ENCODE measurements at regions not wholly inside any gene's neighbourhood (a gene's known extent, or its start where the extent isn't known, plus 50 kb on each side); places are given as distances from the start of the nearest gene placed in this dataset.

DNA sequence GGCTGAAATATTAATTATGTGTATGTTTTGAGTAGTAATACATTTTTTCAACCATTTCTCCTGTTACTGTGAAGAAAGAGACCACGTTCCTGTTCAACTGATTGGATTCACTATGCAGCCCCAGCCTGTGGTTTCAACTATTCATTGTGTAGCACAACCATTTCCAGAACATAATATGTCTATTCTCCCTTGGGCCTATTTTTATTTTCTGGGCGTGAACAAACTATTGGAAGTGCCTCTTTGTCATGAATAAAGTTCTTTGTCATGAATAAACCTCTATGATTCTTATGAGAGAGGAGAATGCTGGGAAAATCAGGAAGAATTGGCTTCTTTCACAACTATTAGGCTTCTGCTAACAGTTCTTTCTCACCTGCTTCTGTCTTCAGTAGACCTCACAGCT is 152.4 kb downstream of the GNAT3 start:
- Histone ChIP-seq H3K4me2 (ENCODE audit: low read depth, low read length, poor library complexity, severe bottlenecking) (no peak overlapping the region), H3K4me1 (ENCODE audit: low read length) (no peaks in the 10 kb centered on the region), H3K9ac (ENCODE audit: low read length) (no peak overlapping the region), H3K79me2 (ENCODE audit: low read length) (no peaks in the 10 kb centered on the region), H3K9me2 (replicated peaks; ENCODE audit: insufficient read depth, low read length) (no peaks in the 10 kb centered on the region), H2AFZ (ENCODE audit: low read length) (no peak overlapping the region), H4K20me1 (ENCODE audit: insufficient read depth, low read depth, low read length) (no peaks in the 10 kb centered on the region), H3K27ac (ENCODE audit: low read length) (no peak overlapping the region), H3K4me3 (ENCODE audit: low read length) (no peak overlapping the region), H3K9me3 (ENCODE audit: low read length) (peaks cover 35% of the 10 kb centered on the region), H3K27me3 (ENCODE audit: low read length) (no peaks in the 10 kb centered on the region), H3K36me3 (ENCODE audit: insufficient read depth, low read length) (no peaks in the 10 kb centered on the region)
- no peak for DNase-seq

DNA sequence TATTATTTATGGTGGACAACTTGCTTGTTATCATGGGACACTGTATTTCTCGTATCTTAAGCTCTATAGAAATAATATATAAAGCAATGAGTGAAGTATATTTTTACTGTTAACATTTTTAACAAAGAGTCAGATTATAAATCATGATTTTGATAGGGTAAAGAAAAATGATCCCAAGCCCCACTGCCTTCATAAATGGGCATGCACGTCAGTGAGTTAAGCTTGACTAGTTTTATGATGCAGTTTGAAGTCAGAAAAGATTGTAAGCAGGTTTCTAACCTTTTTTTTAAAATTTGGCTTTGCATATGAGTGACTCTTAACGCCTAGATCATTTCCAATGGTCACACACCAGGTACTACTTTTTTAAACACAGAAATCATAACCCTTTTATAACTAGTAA is 152.8 kb downstream of the GNAT3 start:
- no peak for DNase-seq
- no peaks in the 10 kb centered on the region for H3K36me3 ChIP-seq (ENCODE audit: insufficient read depth, low read length)
- no peak overlapping the region for H3K4me3 ChIP-seq (ENCODE audit: low read length)
- no peak overlapping the region for H3K4me2 ChIP-seq (ENCODE audit: low read depth, low read length, poor library complexity, severe bottlenecking)
- no peaks in the 10 kb centered on the region for H3K9me2 ChIP-seq (replicated peaks; ENCODE audit: insufficient read depth, low read length)
- H3K79me2 ChIP-seq (ENCODE audit: low read length): no peaks in the 10 kb centered on the region
- H3K9ac ChIP-seq (ENCODE audit: low read length): no peak overlapping the region
- H3K9me3 ChIP-seq (ENCODE audit: low read length): peaks cover 34% of the 10 kb centered on the region
- no peaks in the 10 kb centered on the region for H4K20me1 ChIP-seq (ENCODE audit: insufficient read depth, low read depth, low read length)
- no peaks in the 10 kb centered on the region for H3K4me1 ChIP-seq (ENCODE audit: low read length)
- H3K27me3 ChIP-seq (ENCODE audit: low read length): no peaks in the 10 kb centered on the region
- H3K27ac ChIP-seq (ENCODE audit: low read length): no peak overlapping the region
- no peak overlapping the region for H2AFZ ChIP-seq (ENCODE audit: low read length)

DNA sequence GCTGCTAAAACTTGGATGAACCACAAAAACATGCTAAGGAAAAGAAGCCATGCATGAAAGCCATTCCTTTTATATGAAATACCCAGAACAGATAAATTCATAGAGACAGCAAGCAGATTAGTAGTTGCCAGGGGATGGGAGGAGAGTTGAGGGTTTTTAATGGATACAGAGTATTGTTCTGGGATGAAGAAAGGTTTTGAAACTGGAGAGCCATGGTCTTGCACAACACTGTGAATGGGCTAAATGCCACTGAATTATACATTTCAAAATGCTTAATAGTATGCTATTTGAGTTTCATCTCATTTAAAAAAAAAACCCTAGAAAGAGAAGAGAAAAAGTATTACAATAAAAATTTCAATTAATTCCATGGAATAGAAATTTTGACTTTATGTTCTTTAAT is 154.3 kb downstream of the GNAT3 start:
- Histone ChIP-seq H3K4me3 (ENCODE audit: low read length) (no peak overlapping the region), H3K36me3 (ENCODE audit: insufficient read depth, low read length) (no peaks in the 10 kb centered on the region), H3K9me2 (replicated peaks; ENCODE audit: insufficient read depth, low read length) (no peaks in the 10 kb centered on the region), H3K79me2 (ENCODE audit: low read length) (no peaks in the 10 kb centered on the region), H4K20me1 (ENCODE audit: insufficient read depth, low read depth, low read length) (no peaks in the 10 kb centered on the region), H3K27ac (ENCODE audit: low read length) (no peak overlapping the region), H3K4me2 (ENCODE audit: low read depth, low read length, poor library complexity, severe bottlenecking) (no peak overlapping the region), H3K9me3 (ENCODE audit: low read length) (peaks cover 42% of the 10 kb centered on the region), H2AFZ (ENCODE audit: low read length) (no peak overlapping the region), H3K4me1 (ENCODE audit: low read length) (no peaks in the 10 kb centered on the region), H3K9ac (ENCODE audit: low read length) (no peak overlapping the region), H3K27me3 (ENCODE audit: low read length) (no peaks in the 10 kb centered on the region)
- no peak for DNase-seq

DNA sequence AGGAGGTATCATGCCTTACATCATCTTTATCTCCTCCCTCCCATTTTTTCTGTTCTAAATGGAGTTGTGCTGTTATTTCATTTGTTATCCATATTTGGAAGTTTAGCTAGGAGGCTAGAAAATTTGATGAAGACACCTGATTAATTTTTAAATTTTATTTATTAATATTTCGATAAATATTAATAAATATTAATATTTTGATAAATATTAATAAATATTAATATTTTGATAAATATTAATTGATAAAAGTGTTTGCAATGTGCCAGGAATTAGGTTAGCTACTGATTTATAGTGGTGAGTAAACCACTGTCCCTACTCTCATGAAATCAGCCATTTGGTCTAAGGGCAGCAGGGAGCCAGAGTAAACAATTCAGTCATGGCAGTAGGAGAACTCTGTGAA is 161.4 kb downstream of the GNAT3 start:
- H2AFZ ChIP-seq (ENCODE audit: low read length): no peak overlapping the region
- peaks cover 25% of the 10 kb centered on the region for H3K9me3 ChIP-seq (ENCODE audit: low read length)
- no peaks in the 10 kb centered on the region for H3K79me2 ChIP-seq (ENCODE audit: low read length)
- no peaks in the 10 kb centered on the region for H3K27me3 ChIP-seq (ENCODE audit: low read length)
- DNase-seq: no peak
- no peak overlapping the region for H3K27ac ChIP-seq (ENCODE audit: low read length)
- H3K9me2 ChIP-seq (replicated peaks; ENCODE audit: insufficient read depth, low read length): no peaks in the 10 kb centered on the region
- H3K4me2 ChIP-seq (ENCODE audit: low read depth, low read length, poor library complexity, severe bottlenecking): no peak overlapping the region
- H3K4me1 ChIP-seq (ENCODE audit: low read length): no peaks in the 10 kb centered on the region
- no peaks in the 10 kb centered on the region for H3K36me3 ChIP-seq (ENCODE audit: insufficient read depth, low read length)
- H3K4me3 ChIP-seq (ENCODE audit: low read length): no peak overlapping the region
- H3K9ac ChIP-seq (ENCODE audit: low read length): no peak overlapping the region
- no peaks in the 10 kb centered on the region for H4K20me1 ChIP-seq (ENCODE audit: insufficient read depth, low read depth, low read length)

DNA sequence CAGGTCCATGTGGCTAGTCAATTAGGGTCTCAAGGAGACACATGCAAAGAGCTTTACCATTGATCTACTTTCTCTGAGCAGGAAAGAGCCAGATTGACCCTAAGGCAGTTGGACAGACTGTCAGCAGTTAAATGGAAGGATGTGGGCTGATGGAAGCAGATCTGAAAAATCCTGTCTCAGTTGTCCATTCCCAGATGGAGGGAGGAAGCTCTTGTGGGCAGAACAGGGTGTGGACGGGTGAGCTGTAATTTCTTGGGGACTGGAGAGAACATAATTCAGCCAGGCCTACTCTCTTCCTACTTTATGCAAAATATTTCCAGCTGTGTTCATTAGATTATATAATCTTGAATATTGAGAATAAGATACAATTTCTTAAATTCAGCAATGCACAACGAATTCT is 163.6 kb downstream of the GNAT3 start:
- H3K27ac ChIP-seq (ENCODE audit: low read length): no peak overlapping the region
- DNase-seq: no peak
- no peaks in the 10 kb centered on the region for H3K79me2 ChIP-seq (ENCODE audit: low read length)
- peaks cover 20% of the 10 kb centered on the region for H3K9me3 ChIP-seq (ENCODE audit: low read length)
- H3K27me3 ChIP-seq (ENCODE audit: low read length): no peaks in the 10 kb centered on the region
- H3K9me2 ChIP-seq (replicated peaks; ENCODE audit: insufficient read depth, low read length): no peaks in the 10 kb centered on the region
- no peaks in the 10 kb centered on the region for H3K4me1 ChIP-seq (ENCODE audit: low read length)
- H3K9ac ChIP-seq (ENCODE audit: low read length): no peak overlapping the region
- no peaks in the 10 kb centered on the region for H4K20me1 ChIP-seq (ENCODE audit: insufficient read depth, low read depth, low read length)
- no peak overlapping the region for H3K4me3 ChIP-seq (ENCODE audit: low read length)
- H3K36me3 ChIP-seq (ENCODE audit: insufficient read depth, low read length): no peaks in the 10 kb centered on the region
- H2AFZ ChIP-seq (ENCODE audit: low read length): no peak overlapping the region
- no peak overlapping the region for H3K4me2 ChIP-seq (ENCODE audit: low read depth, low read length, poor library complexity, severe bottlenecking)

DNA sequence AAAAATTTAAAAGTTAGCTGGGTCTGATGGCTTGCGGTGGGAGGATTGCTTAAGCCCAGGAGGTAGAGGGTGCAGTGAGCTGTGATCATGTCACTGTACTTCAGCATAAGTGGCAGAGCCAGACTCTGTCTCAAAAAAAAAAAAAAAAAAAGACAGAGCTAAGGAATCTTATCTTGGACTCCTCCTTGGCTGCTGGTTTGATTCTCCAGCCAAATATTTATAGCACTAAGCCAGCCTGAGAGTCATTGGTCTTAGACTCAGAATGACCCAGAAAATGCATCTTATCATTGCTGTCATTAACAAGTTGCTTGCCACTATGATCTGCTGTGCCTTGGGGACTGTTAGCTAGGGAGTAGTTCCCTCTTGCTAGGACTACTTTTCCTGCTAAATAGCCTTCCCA is 164.7 kb downstream of the GNAT3 start:
- peaks cover 17% of the 10 kb centered on the region for H3K9me3 ChIP-seq (ENCODE audit: low read length)
- no peak overlapping the region for H3K4me2 ChIP-seq (ENCODE audit: low read depth, low read length, poor library complexity, severe bottlenecking)
- no peaks in the 10 kb centered on the region for H3K27me3 ChIP-seq (ENCODE audit: low read length)
- no peaks in the 10 kb centered on the region for H3K9me2 ChIP-seq (replicated peaks; ENCODE audit: insufficient read depth, low read length)
- H3K36me3 ChIP-seq (ENCODE audit: insufficient read depth, low read length): no peaks in the 10 kb centered on the region
- H3K9ac ChIP-seq (ENCODE audit: low read length): no peak overlapping the region
- no peaks in the 10 kb centered on the region for H3K79me2 ChIP-seq (ENCODE audit: low read length)
- no peak for DNase-seq
- H3K4me3 ChIP-seq (ENCODE audit: low read length): no peak overlapping the region
- no peak overlapping the region for H2AFZ ChIP-seq (ENCODE audit: low read length)
- no peaks in the 10 kb centered on the region for H4K20me1 ChIP-seq (ENCODE audit: insufficient read depth, low read depth, low read length)
- no peak overlapping the region for H3K27ac ChIP-seq (ENCODE audit: low read length)
- no peaks in the 10 kb centered on the region for H3K4me1 ChIP-seq (ENCODE audit: low read length)

DNA sequence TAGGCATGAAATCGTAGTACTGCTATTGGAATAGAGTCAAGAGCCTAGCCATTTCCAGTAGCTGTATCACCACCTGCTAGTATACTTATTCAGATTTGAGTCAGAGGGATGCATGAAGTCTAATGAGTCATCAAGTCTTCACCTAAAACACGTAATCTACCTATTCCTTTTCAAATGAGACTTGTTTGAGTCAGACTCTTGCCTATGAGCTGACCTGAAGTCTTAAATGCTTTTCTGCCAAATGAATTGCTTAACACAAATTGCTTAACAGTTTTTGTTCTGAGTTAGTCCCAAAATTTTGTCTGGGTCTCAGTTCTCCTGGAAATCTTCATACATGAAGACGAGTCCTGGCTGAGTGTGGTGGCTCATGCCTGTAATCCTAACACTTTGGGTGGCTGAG is 165.2 kb downstream of the GNAT3 start:
- Histone ChIP-seq H2AFZ (ENCODE audit: low read length) (no peak overlapping the region), H3K4me2 (ENCODE audit: low read depth, low read length, poor library complexity, severe bottlenecking) (no peak overlapping the region), H3K36me3 (ENCODE audit: insufficient read depth, low read length) (no peaks in the 10 kb centered on the region)

DNA sequence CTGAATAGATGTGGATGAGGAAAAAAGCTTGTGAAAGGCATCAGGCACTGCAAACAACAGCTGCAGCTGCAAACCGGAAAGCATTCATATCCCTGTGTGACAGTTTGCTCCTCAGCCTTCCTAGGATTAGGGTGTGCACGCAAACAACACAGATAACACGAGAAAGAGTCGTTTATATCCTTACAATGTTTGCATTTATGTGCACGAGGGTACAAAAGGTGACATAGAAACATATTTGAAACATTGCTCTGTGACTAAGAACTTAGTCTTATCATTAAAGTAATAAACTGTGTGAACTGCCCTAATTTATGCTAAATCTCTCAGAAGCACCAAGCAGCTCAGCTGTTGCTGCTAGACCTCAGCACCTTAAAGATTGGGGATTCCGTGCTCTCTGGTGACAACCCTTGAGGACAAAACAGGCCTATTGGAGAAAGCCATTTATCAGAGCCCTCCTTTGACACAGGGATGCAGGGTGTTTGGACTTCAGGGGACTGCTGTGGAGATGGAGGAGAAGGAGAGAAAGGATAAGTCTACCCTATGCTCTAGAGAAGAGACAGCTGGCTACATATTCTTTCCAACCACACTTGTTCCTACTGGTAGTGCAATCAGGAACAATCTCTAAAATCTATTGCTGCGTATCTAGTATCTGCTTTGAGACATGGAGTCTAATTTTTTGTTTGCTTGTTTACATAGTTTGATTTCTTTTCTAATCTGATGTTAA is 176.2 kb downstream of the GNAT3 start:
- Histone ChIP-seq H3K9me3 (ENCODE audit: low read length) (peaks cover 2% of the 10 kb centered on the region; the same call in 1 of the 2 replicates), H3K4me1 (ENCODE audit: low read length) (no peaks in the 10 kb centered on the region), H3K4me3 (ENCODE audit: low read length) (no peak overlapping the region), H3K9me2 (replicated peaks; ENCODE audit: insufficient read depth, low read length) (no peaks in the 10 kb centered on the region), H3K4me2 (ENCODE audit: low read depth, low read length, poor library complexity, severe bottlenecking) (no peak overlapping the region), H3K36me3 (ENCODE audit: insufficient read depth, low read length) (no peaks in the 10 kb centered on the region), H3K27ac (ENCODE audit: low read length) (no peak overlapping the region), H4K20me1 (ENCODE audit: insufficient read depth, low read depth, low read length) (no peaks in the 10 kb centered on the region), H3K79me2 (ENCODE audit: low read length) (no peaks in the 10 kb centered on the region), H3K27me3 (ENCODE audit: low read length) (no peaks in the 10 kb centered on the region), H3K9ac (ENCODE audit: low read length) (no peak overlapping the region), H2AFZ (ENCODE audit: low read length) (no peak overlapping the region)
- DNase-seq: no peak

More for the DNA sequence above, 165.2 kb downstream of the GNAT3 start:
- Histone ChIP-seq H4K20me1 (ENCODE audit: insufficient read depth, low read depth, low read length) (no peaks in the 10 kb centered on the region), H3K27me3 (ENCODE audit: low read length) (no peaks in the 10 kb centered on the region), H3K9me2 (replicated peaks; ENCODE audit: insufficient read depth, low read length) (no peaks in the 10 kb centered on the region), H3K4me3 (ENCODE audit: low read length) (no peak overlapping the region), H3K79me2 (ENCODE audit: low read length) (no peaks in the 10 kb centered on the region), H3K9ac (ENCODE audit: low read length) (no peak overlapping the region), H3K27ac (ENCODE audit: low read length) (no peak overlapping the region), H3K9me3 (ENCODE audit: low read length) (peaks cover 17% of the 10 kb centered on the region), H3K4me1 (ENCODE audit: low read length) (no peaks in the 10 kb centered on the region)
- DNase-seq: no peak

All from Karpas-422 (cell line).